Duodenal mucosa (tissue), 2 donors: ENCODE measurements at regions not wholly inside any gene's neighbourhood (a gene's known extent, or its start where the extent isn't known, plus 50 kb on each side); places are given as distances from the start of the nearest gene placed in this dataset.
"Not testable (repeated sequence)": the region's sequence is repeated elsewhere in the genome, so short reads cannot be mapped to it uniquely, and the experiment has no call there.

Source experiments
- H3K27ac ChIP-seq: one replicate; pipeline ENCODE4 v1.7.0; 2013; ENCODE audit warnings: low read depth, low read length
- H3K27me3 ChIP-seq, 2 donors: one replicate each; pipeline ENCODE4 v1.7.0; 2013; ENCODE audit warnings: low read length in 2 of 2, control low read depth in 1 of 2; ENCODE audit not compliant: insufficient read depth in 2 of 2, control insufficient read depth in 1 of 2
- H3K36me3 ChIP-seq, 2 donors: one replicate each; pipeline ENCODE4 v1.7.0; 2013; ENCODE audit warnings: low read length in 2 of 2, control low read depth in 1 of 2; ENCODE audit not compliant: insufficient read depth in 2 of 2, control insufficient read depth in 1 of 2
- H3K4me1 ChIP-seq, 2 donors: one replicate each; pipeline ENCODE4 v1.7.0; 2013; ENCODE audit warnings: low read length in 2 of 2, control low read depth in 1 of 2; ENCODE audit not compliant: insufficient read depth in 2 of 2, control insufficient read depth in 1 of 2
- H3K4me3 ChIP-seq, 2 donors: one replicate each; pipeline ENCODE4 v1.7.0; 2013; ENCODE audit warnings: low read length in 2 of 2, low read depth in 1 of 2
- H3K9ac ChIP-seq, 2 donors: one replicate each; pipeline ENCODE4 v1.7.0; 2013; ENCODE audit warnings: low read length in 2 of 2, low read depth in 1 of 2
- H3K9me3 ChIP-seq, 2 donors: one replicate each; pipeline ENCODE4 v1.7.0; 2013; ENCODE audit warnings: low read length in 2 of 2, control low read depth in 1 of 2; ENCODE audit not compliant: control insufficient read depth in 1 of 2

GRCh38 chr5:71923755-71924154, 183.5 kb upstream of the MAP1B start:
- no peaks in the 10 kb centered on the region for H3K36me3 ChIP-seq
- no peak overlapping the region for H3K9ac ChIP-seq
- H3K27me3 ChIP-seq, result no peaks in the 10 kb centered on the region
- H3K27ac ChIP-seq, result no peak overlapping the region
- H3K9me3 ChIP-seq, result no peaks in the 10 kb centered on the region
- H3K4me1 ChIP-seq, result peaks cover 0 to 11% of the 10 kb centered on the region in 2 donors
- no peak overlapping the region for H3K4me3 ChIP-seq

DNA sequence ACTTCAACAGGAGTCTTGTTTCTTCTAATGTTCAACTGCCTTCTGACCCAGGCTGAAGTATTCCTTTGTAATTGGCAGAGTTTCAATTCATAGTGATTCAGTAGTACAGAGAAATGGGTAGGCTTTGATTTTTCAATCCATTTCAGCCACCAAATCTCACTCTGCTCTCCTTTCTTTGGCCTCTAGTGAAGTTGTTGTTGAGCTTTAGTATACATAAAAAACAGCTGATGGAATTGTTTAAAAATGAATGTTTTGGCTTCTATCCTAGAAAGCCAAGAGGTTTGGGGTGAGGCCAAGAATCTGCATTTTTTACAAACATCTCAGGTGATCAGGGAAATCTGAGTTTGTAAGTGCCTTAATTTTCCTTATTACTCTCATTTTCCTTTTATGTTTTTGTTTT, 182.9 kb upstream of the MAP1B start:
- H3K27me3 ChIP-seq, result no peaks in the 10 kb centered on the region
- H3K27ac ChIP-seq, result no peak overlapping the region
- H3K4me1 ChIP-seq, result peaks cover 0 to 11% of the 10 kb centered on the region in 2 donors
- no peaks in the 10 kb centered on the region for H3K9me3 ChIP-seq
- H3K4me3 ChIP-seq, result no peak overlapping the region
- H3K36me3 ChIP-seq, result no peaks in the 10 kb centered on the region
- no peak overlapping the region for H3K9ac ChIP-seq

DNA sequence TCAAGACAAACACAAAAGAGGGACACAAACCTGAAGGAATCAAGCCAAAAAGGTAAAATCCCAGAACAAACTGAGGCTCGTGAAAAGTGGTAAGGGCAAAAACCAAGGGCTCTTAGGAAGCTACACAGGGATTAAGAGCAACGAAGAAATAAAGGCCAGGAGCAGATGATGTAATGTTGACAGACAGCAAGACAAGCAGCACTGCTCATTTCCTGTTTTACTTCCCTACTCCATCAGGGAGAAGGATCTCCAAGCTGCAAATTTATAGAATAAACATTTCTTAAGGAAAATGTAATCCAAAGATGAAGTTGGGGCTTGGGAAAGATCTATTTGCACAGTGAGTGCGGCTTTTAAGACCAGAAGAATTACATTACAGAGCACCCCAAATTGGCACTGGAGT, 182.3 kb upstream of the MAP1B start:
- Histone ChIP-seq H3K9me3 (no peaks in the 10 kb centered on the region), H3K9ac (no peak overlapping the region), H3K27ac (no peak overlapping the region), H3K27me3 (no peaks in the 10 kb centered on the region), H3K4me1 (peaks cover 0 to 11% of the 10 kb centered on the region in 2 donors), H3K4me3 (no peak overlapping the region), H3K36me3 (no peaks in the 10 kb centered on the region)

- Histone ChIP-seq H3K4me1 (peaks cover 0 to 11% of the 10 kb centered on the region in 2 donors), H3K9me3 (no peaks in the 10 kb centered on the region), H3K9ac (no peak overlapping the region), H3K27me3 (no peaks in the 10 kb centered on the region), H3K4me3 (no peak overlapping the region), H3K36me3 (no peaks in the 10 kb centered on the region), H3K27ac (no peak overlapping the region)
Observed at GRCh38 chr5:71925608-71926091, 181.6 kb upstream of the MAP1B start.

GRCh38 chr5:71929003-71929402, 178.3 kb upstream of the MAP1B start:
- Histone ChIP-seq H3K9me3 (no peaks in the 10 kb centered on the region), H3K36me3 (no peaks in the 10 kb centered on the region), H3K4me1 (peaks cover 25 to 28% of the 10 kb centered on the region in 2 donors), H3K27ac (no peak overlapping the region), H3K4me3 (no peak overlapping the region), H3K27me3 (no peaks in the 10 kb centered on the region), H3K9ac (no peak overlapping the region)

GRCh38 chr5:71930554-71930953, 176.7 kb upstream of the MAP1B start:
- H3K4me3 ChIP-seq, H3K27ac ChIP-seq, H3K36me3 ChIP-seq, H3K9me3 ChIP-seq, H3K27me3 ChIP-seq, H3K9ac ChIP-seq: not testable (repeated sequence)
- H3K4me1 ChIP-seq, result peaks cover 22 to 25% of the 10 kb centered on the region in 2 donors

DNA sequence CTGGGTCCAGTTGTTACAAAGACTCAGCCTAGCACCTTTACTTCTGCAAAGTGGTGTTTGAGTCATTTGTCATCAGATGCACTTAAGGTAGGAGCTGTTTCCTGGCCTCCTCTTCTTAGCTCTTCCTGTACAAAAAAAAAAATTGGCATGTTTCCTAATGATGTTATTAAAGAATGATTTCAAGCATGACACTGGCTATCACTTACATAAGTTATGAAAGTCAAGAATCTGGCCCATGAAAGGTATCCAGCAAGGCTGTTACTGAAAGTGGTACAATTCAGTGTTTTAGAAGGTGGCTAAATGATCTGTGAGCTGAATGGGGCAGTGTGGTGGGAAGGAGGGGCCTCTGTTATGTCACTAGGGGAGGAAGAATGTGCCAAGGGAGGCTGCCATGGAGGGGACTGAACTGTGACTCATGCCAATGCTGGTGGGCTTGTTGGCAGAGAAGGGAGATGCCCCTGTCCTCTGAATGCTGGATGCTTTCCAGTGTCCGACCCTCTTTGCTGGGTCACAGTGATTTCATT, 175.1 kb upstream of the MAP1B start:
- H3K27ac ChIP-seq, result peak overlapping the region; percentile 64

GRCh38 chr5:71932655-71933338, 174.5 kb upstream of the MAP1B start:
- H3K4me1 ChIP-seq, result peaks cover 22 to 25% of the 10 kb centered on the region in 2 donors
- peak overlapping the region in 1 of 2 donors; percentile 28 for H3K9ac ChIP-seq
- H3K36me3 ChIP-seq, result no peaks in the 10 kb centered on the region
- no peaks in the 10 kb centered on the region for H3K27me3 ChIP-seq
- H3K4me3 ChIP-seq, result peak overlapping the region; percentile 32 to 34
- H3K9me3 ChIP-seq, result no peaks in the 10 kb centered on the region
- peak overlapping the region; percentile 65 for H3K27ac ChIP-seq

More for the DNA sequence above, 175.1 kb upstream of the MAP1B start:
- H3K27me3 ChIP-seq, result no peaks in the 10 kb centered on the region
- no peaks in the 10 kb centered on the region for H3K9me3 ChIP-seq
- peak overlapping the region in 1 of 2 donors; percentile 28 for H3K9ac ChIP-seq
- H3K4me3 ChIP-seq, result peak overlapping the region in 1 of 2 donors; percentile 34
- H3K4me1 ChIP-seq, result peaks cover 22 to 25% of the 10 kb centered on the region in 2 donors
- no peaks in the 10 kb centered on the region for H3K36me3 ChIP-seq

DNA sequence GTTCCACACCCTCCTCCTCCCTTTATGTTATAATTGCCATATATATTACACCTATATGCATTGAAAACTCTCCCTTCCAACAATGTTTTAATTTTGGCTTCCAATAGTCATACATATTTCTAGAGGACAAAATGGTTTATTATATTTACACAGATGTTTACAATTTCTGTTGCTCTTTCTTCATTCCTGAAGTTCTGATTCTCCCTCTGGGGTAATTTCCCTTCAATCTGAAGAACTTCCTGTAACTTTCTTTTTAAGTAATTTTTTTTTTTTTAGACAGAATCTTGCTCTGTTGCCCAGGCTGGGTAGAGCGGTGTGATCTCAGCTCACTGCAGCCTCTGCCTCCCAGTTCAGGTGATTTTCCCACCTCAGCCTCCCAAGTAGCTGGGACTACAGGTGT, 173.0 kb upstream of the MAP1B start:
- H3K9me3 ChIP-seq, result no peaks in the 10 kb centered on the region
- H3K4me1 ChIP-seq, result peaks cover 29 to 32% of the 10 kb centered on the region in 2 donors
- H3K4me3 ChIP-seq, result no peak overlapping the region
- no peaks in the 10 kb centered on the region for H3K27me3 ChIP-seq
- H3K36me3 ChIP-seq, result no peaks in the 10 kb centered on the region
- no peak overlapping the region for H3K9ac ChIP-seq
- no peak overlapping the region for H3K27ac ChIP-seq

DNA sequence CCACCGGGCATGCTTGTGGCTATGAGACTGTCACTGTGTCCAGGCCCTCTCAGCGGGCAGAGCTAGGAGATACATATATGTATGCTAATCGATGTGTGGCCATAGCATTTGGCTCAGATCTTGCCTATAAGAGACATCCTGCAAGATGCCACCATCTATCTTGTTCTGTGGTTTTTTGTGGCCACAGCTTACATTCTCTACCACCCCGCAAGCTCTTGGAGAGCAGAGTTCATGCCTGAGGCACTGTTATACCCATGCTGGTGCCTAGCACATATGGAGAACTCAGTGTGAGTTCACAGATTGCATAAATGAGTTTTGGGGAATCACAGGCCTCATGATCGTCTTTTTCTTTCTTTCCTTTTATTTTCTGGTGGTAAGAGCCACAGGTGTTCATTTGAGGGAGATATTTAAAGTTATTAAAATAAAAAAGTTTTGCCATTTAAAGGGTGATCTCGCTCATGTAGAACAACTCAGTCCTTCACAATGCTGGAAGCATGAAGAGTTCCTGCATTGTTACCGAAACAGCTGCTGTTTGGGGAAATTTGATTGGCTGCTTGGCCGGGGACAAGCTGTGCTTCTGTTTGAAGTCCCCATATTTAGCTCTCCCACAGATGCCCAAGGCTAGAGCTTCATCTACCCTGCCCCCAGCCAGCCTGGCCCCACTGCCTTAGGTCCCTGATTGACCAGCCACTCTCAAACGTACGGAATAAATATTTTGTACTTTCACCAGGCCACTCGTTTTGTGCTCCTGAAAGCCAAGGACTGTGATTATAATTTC, 169.2 kb upstream of the MAP1B start:
- H3K36me3 ChIP-seq, result no peaks in the 10 kb centered on the region
- no peak overlapping the region for H3K4me3 ChIP-seq
- no peak overlapping the region for H3K9ac ChIP-seq
- peaks cover 12 to 19% of the 10 kb centered on the region in 2 donors for H3K4me1 ChIP-seq
- H3K9me3 ChIP-seq, result peaks cover 0 to 2% of the 10 kb centered on the region in 2 donors
- H3K27me3 ChIP-seq, result no peaks in the 10 kb centered on the region
- H3K27ac ChIP-seq, result no peak overlapping the region
